LoVo (cell line): ENCODE measurements at regions not wholly inside any gene's neighbourhood (a gene's known extent, or its start where the extent isn't known, plus 50 kb on each side); places are given as distances from the start of the nearest gene placed in this dataset.
"Not testable (repeated sequence)": the region's sequence is repeated elsewhere in the genome, so short reads cannot be mapped to it uniquely, and the experiment has no call there.

Experiments used
- DNase-seq: peaks from one replicate; pipeline ENCODE4 v3.0.0-alpha.2; 2016; ENCODE audit warnings: low spot score

DNA sequence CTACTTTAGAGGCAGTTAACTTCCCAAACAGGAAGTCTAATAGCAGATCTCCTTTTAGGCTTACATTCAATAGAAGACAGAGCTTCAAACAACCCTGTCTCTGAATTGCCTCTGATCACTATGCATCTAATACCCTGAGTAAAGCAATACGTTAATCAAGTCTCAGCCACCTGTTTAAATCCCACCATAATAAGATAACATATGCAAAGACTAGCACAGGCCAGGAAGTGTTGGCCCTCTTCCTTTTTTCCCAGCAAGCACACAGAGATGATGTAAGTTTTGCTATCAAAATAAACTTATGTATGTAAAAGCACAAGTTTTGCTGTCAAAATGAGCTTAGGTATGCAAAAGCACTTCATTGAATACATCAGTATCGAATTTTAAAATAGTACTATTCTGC is 385.5 kb downstream of the RND3 start:
- no peak for DNase-seq

DNA sequence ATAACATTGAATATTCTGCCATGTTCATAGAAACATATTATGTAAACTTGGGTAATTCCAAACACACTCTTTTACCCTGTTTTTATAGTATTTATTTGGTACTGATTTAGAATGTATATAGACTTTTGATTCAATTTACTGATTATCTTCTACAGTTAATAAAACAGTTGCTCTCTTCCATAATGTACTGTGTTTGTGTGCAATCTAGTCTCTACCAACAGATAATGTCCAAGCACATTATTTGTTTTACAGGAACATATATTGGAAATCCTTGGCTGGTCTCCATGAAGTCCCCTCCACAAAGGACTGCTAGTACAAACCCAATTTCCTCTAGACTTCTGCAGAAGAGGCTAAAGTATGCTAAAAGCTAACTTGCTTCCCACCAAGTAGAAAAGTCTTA is 386.6 kb downstream of the RND3 start:
- no peak for DNase-seq

DNA sequence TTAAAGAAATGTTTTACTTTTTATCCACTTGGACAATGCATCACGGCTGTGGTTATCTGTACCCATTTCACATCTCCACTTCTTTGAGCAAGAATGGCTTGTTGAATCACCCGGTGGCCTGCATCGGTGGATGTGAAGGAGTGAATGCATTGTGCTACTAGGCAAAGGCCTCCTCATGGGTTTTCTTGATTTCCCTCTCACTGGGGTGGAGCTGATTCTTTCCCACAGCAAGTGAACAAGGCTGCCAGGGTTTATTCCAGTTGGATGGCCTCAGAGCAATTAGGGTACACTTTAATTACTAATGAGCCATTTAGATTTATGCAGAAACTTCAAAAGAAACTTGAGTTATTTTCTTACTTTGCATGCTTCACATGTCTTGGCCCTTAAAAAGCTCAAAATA is 387.1 kb downstream of the RND3 start:
- DNase-seq: no peak

- DNase-seq: no peak
Observed at GRCh38 chr2:150099805-150100204, 387.7 kb downstream of the RND3 start.

DNA sequence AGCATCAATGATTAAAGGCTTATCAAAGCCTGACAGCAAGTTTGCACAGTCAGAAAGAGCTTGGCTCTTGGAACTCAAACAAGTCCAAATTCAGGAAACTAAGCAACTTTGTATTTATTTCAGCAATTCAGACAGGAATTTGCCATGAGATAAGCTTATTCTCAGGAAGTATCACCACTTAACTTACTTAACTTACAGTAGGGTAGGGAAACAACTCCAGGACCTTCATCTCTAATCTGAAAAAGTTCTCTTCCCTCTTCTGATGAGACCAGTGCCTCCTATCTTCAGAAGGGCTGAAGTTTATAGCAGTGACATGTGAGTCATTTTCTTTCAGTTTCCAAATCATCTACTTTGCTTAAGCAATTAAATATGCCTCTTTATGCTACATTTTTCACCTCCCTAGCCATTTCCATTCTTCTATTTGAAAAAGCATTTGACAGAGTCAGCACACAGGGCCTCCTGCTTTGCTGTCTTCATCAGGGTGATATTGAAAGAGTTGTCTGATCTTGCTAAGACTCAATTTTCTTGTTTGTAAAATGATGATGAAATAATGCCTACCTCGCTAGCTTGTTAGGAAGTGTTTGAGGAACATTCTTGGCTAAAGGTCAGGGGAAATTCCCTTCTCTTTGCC is 389.5 kb downstream of the RND3 start:
- DNase-seq: no peak

GRCh38 chr2:150097402-150097801 is 390.1 kb downstream of the RND3 start:
- DNase-seq: no peak

GRCh38 chr2:150095361-150096095 is 391.9 kb downstream of the RND3 start:
- DNase-seq: no peak

DNA sequence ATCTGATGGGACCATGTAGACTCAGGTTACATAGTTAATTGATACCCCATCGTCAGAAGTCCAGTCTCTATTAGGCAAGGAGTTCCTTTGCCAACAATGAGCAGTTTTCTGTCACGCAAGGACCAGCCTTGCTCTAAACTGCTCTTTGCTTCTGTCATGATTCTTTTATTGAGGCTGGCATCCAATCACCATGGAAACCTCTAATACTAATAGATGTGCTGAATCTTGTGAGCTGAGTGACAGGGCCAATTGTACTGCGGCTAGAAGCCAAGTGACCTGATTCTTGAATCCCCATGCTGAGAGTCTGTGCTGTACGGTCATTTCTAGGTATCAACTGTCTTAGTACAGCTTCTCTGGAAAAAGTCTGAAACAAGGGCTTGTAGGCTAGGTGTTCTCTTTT is 395.6 kb downstream of the RND3 start:
- no peak for DNase-seq

DNA sequence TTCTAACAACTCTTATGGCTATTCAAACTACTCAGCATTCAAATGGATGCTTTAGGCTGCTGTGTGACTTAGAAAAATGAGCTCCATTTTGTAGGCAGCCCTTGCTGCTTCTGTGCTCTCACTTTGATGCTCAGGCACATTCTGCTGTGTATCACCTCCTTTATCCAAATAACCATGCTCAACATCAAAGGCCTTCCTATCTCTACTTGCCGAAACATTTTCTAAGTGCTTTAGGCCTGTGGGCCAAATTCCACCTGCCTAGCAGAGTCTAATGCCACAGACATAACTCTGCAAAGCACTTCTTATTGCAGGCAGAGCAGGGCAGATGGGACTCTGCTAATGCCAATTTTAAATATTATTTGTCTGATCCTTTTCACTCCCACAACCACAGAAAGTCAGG is 397.4 kb downstream of the RND3 start:
- no peak for DNase-seq

DNA sequence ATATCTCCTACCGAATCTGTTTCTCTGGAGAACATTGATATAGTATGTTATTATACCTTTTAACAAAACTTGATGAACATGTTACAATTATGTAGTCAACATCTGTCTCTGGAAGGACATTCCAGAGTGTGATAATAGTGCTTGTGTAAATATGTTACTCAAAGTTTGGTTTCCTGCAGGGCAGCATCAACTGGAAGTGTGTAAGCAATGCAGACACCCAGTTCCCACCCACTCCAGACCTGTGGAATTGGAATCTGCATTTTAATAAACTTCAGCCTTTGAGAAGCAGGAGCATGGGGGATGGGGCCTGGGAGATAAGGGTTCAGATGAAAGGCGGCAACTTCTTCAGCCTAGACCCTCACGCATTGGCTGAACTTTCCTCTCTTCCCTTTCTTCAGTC is 398.9 kb downstream of the RND3 start:
- no peak for DNase-seq

DNA sequence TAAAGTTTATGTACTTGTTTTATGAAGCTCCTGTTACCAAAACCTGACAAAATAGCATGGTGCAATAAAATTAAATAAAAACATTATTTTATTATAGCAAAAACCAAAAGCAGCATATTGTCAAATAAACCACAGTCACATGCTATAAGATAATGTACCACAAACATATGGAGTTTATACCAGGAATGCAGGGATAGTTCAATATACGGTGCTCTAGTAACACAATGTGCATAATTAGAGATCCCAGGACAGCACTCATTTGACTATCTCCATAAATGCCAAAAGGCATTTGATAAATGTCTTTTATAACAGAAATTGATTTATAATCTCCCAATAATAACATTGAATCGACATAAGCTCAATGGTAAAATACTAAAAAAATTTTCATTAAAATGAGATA is 402.0 kb downstream of the RND3 start:
- no peak for DNase-seq

GRCh38 chr2:150081775-150082481 is 405.5 kb downstream of the RND3 start:
- no peak for DNase-seq

DNA sequence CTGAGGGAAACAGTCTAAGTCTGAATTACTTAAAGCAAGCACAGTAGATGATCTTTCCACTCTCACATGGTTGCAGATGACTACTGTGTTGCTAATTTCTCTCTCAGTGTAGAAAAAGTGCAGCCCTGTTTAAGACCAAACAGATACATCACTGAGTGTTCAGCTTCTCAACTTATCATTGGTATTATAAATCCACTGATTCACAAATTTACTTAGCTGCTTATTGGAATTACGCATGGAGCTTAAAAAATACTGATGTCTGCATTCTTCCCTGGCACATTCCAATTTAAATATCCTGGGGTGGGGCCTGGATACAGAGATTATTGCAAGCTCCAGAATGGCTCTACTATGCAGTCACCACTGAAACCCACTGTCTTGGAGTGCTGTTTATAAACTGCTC is 411.2 kb downstream of the RND3 start:
- DNase-seq: no peak

GRCh38 chr2:150075831-150076230 is 411.6 kb downstream of the RND3 start:
- no peak for DNase-seq

DNA sequence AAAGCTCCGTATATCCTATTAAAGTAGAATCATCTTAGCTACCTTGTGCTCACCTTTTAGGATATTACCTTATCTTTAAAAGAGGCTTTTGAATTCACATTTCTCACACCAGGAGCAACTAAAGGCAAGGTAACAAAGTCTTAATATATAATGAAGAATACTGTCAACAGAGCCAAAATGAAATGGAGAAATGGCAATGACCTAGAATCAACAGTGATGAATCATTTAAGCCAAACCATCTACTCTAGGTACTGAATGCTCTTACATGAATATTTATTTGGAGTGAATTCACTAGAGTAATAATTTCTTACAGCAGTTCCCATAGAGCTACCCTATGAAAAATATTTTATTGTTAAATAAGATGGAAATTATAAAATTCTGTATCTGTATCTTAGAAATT is 421.0 kb downstream of the RND3 start:
- DNase-seq: no peak

GRCh38 chr2:150063931-150064548 is 423.4 kb downstream of the RND3 start:
- DNase-seq: no peak

DNA sequence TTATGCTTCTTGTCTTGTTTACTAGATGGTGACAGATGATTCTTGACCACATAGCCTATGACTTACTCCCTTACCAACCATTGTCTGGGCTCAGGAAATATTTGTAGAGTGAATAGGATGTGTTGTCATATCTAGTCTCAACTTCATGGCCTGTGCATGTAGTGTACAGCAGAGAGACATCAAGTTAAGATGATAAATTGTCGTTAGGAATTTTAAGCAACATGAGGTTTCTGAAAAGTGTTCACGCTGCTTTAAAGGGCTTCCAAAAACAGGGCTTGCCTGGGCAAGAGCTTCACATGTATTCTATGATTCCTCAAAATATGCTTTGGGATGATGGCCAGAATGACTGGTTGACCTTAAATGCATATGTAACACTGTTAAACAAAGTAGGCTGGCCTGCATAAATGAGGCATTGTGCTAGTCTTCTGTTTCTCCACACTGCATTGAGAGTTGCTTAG is 424.0 kb downstream of the RND3 start:
- DNase-seq: no peak

DNA sequence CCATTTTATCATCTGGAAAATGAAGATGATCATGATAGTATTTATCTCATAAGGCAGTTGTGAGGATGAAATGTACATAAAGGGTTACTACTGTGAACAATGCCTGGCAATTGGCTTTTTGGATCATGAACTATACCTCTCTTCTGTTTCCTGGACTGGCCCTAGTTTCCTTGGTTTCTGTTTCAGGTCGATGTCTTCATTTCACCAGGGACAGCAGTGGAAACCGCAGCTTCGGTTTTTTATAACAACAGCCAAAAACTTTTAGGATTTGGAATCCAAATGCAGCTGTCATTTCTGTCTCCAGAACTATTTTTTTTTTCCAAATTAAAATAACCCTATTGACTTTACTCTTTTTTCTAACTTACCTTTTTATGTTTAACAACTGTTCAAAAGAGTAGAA is 425.1 kb downstream of the RND3 start:
- no peak for DNase-seq

DNA sequence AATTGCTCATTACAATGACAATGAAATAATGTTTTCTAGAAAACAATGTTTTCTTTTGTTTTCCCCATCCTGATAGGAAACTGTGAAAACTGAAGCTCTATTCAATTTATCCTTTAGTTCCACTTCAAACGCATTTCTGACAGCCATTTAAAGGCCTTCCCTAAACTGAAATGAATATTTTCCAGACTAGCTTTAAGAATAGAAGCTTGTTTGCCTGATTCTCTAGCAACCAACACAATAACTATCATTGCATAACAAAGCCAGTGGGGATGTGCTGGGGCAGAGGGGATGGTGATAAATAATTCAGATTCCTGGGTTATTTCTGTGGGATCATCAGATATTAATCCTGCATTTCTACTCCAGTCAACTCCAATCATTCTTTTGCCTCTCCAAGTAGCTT is 427.1 kb downstream of the RND3 start:
- no peak for DNase-seq

DNA sequence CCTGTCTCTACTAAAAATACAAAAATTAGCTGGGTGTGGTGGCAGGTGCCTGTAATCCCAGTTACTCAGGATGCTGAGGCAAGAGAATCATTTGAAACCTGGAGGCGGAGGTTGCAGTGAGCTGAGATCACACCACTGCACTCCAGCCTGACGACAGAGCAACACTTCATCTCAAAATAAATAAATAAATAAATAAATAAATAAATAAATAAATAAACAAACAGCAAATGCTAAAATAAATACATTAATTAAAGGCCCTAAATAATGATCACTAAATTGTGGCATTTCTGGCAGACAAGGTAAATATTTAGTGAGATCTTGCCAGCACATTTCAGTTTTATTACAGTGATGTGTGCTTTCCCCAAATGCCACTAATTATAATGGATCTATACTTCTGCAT is 427.8 kb downstream of the RND3 start:
- not testable (repeated sequence) for DNase-seq

DNA sequence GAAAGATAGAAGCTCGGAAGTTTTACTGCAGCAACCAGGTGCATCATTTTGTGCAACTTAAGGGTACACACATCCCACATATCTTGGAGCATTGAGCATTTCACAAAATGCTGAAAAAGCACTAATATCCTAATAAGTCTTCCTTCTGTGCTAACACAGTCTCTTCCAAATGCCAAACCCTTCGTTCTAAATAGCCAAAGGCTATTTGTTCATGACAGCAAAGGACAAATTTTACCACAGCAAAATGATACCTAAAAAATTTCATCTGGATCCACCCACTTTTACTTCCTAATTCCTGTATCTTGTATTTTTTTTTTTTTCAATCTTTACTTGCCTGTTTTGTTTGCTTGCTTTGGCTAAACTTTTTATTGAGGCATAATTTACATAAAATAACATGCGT is 435.0 kb downstream of the RND3 start:
- no peak for DNase-seq

GRCh38 chr2:150051004-150051403 is 436.5 kb downstream of the RND3 start:
- no peak for DNase-seq

GRCh38 chr2:150050036-150050435 is 437.4 kb downstream of the RND3 start:
- DNase-seq: no peak
